ENCODE measurements at regions not wholly inside any gene's neighbourhood (a gene's known extent, or its start where the extent isn't known, plus 50 kb on each side); places are given as distances from the start of the nearest gene placed in this dataset.

DNA sequence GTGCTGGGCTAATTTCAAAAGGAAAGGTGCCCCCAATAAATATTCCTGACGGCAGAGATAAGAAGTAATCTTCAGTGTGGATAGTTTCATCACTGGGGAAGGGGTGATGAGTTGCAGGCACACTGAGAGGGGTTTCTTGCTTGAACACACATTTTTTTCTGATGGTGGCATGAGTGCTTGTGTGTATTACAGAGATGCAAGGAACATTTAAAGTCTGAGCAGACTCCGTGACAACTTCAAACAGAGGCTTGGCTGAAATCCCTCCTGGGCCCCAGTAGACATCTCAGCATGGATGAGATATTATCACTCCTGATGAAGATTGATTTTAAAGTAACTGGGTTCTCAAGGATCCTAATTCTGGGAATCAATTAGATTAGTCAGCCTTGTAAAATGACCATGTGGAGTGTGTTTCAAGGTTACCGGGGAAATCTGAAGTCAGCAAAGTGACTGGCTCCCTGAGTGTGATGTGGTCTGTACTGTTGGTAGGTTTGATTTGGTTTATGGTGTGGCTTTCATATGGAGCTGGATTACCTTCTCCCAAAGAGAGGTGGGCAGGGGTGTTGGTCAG lies 435.8 kb upstream of the EEF2KMT start (continued):
- TF ChIP-seq, protein P1, sequence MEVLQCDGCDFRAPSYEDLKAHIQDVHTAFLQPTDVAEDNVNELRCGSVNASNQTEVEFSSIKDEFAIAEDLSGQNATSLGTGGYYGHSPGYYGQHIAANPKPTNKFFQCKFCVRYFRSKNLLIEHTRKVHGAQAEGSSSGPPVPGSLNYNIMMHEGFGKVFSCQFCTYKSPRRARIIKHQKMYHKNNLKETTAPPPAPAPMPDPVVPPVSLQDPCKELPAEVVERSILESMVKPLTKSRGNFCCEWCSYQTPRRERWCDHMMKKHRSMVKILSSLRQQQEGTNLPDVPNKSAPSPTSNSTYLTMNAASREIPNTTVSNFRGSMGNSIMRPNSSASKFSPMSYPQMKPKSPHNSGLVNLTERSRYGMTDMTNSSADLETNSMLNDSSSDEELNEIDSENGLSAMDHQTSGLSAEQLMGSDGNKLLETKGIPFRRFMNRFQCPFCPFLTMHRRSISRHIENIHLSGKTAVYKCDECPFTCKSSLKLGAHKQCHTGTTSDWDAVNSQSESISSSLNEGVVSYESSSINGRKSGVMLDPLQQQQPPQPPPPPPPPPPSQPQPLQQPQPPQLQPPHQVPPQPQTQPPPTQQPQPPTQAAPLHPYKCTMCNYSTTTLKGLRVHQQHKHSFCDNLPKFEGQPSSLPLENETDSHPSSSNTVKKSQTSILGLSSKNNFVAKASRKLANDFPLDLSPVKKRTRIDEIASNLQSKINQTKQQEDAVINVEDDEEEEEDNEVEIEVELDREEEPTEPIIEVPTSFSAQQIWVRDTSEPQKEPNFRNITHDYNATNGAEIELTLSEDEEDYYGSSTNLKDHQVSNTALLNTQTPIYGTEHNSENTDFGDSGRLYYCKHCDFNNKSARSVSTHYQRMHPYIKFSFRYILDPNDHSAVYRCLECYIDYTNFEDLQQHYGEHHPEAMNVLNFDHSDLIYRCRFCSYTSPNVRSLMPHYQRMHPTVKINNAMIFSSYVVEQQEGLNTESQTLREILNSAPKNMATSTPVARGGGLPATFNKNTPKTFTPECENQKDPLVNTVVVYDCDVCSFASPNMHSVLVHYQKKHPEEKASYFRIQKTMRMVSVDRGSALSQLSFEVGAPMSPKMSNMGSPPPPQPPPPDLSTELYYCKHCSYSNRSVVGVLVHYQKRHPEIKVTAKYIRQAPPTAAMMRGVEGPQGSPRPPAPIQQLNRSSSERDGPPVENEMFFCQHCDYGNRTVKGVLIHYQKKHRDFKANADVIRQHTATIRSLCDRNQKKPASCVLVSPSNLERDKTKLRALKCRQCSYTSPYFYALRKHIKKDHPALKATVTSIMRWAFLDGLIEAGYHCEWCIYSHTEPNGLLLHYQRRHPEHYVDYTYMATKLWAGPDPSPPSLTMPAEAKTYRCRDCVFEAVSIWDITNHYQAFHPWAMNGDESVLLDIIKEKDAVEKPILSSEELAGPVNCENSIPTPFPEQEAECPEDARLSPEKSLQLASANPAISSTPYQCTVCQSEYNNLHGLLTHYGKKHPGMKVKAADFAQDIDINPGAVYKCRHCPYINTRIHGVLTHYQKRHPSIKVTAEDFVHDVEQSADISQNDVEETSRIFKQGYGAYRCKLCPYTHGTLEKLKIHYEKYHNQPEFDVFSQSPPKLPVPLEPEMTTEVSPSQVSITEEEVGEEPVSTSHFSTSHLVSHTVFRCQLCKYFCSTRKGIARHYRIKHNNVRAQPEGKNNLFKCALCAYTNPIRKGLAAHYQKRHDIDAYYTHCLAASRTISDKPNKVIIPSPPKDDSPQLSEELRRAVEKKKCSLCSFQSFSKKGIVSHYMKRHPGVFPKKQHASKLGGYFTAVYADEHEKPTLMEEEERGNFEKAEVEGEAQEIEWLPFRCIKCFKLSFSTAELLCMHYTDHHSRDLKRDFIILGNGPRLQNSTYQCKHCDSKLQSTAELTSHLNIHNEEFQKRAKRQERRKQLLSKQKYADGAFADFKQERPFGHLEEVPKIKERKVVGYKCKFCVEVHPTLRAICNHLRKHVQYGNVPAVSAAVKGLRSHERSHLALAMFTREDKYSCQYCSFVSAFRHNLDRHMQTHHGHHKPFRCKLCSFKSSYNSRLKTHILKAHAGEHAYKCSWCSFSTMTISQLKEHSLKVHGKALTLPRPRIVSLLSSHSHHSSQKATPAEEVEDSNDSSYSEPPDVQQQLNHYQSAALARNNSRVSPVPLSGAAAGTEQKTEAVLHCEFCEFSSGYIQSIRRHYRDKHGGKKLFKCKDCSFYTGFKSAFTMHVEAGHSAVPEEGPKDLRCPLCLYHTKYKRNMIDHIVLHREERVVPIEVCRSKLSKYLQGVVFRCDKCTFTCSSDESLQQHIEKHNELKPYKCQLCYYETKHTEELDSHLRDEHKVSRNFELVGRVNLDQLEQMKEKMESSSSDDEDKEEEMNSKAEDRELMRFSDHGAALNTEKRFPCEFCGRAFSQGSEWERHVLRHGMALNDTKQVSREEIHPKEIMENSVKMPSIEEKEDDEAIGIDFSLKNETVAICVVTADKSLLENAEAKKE (CRISPR knock-in tag; IDR thresholded peaks at IDR 0.05): no peak
- no peak for TF ChIP-seq EZH2phosphoT487 (IDR thresholded peaks at IDR 0.05; ENCODE audit: unreplicated experiment)
- TF ChIP-seq STAT1 (IDR thresholded peaks at IDR 0.05; ENCODE audit: unreplicated experiment): no peak
- TF ChIP-seq ZNF331 (CRISPR knock-in tag; IDR thresholded peaks at IDR 0.05; ENCODE audit: low read depth): no peak
- TF ChIP-seq CREB1 (CRISPR knock-in tag; IDR thresholded peaks at IDR 0.05; ENCODE audit: low read depth): no peak
- TF ChIP-seq, protein P2, sequence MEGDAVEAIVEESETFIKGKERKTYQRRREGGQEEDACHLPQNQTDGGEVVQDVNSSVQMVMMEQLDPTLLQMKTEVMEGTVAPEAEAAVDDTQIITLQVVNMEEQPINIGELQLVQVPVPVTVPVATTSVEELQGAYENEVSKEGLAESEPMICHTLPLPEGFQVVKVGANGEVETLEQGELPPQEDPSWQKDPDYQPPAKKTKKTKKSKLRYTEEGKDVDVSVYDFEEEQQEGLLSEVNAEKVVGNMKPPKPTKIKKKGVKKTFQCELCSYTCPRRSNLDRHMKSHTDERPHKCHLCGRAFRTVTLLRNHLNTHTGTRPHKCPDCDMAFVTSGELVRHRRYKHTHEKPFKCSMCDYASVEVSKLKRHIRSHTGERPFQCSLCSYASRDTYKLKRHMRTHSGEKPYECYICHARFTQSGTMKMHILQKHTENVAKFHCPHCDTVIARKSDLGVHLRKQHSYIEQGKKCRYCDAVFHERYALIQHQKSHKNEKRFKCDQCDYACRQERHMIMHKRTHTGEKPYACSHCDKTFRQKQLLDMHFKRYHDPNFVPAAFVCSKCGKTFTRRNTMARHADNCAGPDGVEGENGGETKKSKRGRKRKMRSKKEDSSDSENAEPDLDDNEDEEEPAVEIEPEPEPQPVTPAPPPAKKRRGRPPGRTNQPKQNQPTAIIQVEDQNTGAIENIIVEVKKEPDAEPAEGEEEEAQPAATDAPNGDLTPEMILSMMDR (conservative IDR thresholded peaks at IDR 0.05; ENCODE audit: low read depth in 2 of 2): no peak
- TF ChIP-seq, protein P3, sequence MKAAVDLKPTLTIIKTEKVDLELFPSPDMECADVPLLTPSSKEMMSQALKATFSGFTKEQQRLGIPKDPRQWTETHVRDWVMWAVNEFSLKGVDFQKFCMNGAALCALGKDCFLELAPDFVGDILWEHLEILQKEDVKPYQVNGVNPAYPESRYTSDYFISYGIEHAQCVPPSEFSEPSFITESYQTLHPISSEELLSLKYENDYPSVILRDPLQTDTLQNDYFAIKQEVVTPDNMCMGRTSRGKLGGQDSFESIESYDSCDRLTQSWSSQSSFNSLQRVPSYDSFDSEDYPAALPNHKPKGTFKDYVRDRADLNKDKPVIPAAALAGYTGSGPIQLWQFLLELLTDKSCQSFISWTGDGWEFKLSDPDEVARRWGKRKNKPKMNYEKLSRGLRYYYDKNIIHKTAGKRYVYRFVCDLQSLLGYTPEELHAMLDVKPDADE (IDR thresholded peaks at IDR 0.05): no peak
- no peak for TF ChIP-seq NANOG (IDR thresholded peaks at IDR 0.05; ENCODE audit: borderline replicate concordance)
